HepG2 (cell line): ENCODE measurements at regions not wholly inside any gene's neighbourhood (a gene's known extent, or its start where the extent isn't known, plus 50 kb on each side); places are given as distances from the start of the nearest gene placed in this dataset.

ENCODE experiments used
- ATAC-seq: fragments of 200-7000 bp; cut with Tn5 transposase; 3 replicates; pipeline ENCODE4 v1.9.1; 2020; ENCODE audit warnings: mild to moderate bottlenecking, moderate library complexity
- BruUV-seq: library from RNA; stranded (reverse); fragments of 400-500 nt; replicated peaks from 2 replicates; lab custom pipeline; 2021; lab: Mats Ljungman, UMichigan
- CTCF ChIA-PET: fragments of 300-600 bp; formaldehyde crosslinking; extraction: SDS; loops from one replicate; lab custom pipeline; 2021; ENCODE audit warnings: low total read pairs, inconsistent platforms, low intra/inter-chr PET ratio; lab: Yijun Ruan, JAX
- POLR2A ChIA-PET: fragments of 350-600 bp; sonication (Branson Sonifier 250); formaldehyde crosslinking; loops from one replicate; lab custom pipeline; 2020; ENCODE audit warnings: antibody characterized with exemption, inconsistent platforms; lab: Yijun Ruan, JAX
- DNase-seq: peaks from one replicate; pipeline ENCODE4 v3.0.0-alpha.2; 2015; ENCODE audit warnings: low spot score
- FAIRE-seq: peaks from 3 replicates; lab custom pipeline; 2011; peaks lifted over from hg19 to GRCh38; lab: Jason Lieb, UNC
- H2AFZ ChIP-seq: one replicate; pipeline ENCODE4 v1.6.1; 2011; ENCODE audit warnings: low read length, inconsistent platforms
- H3K27ac ChIP-seq: fragments of 300-600 bp; 3 replicates; pipeline ENCODE4 v1.8.0; 2011; ENCODE audit warnings: mixed run types, mild to moderate bottlenecking, mixed read lengths, low read length, inconsistent platforms; ENCODE audit not compliant: insufficient read depth; ENCODE audit errors: extremely low read length
- H3K27me3 ChIP-seq, 2 experiments: fragments of 200-600 bp in 1 of 2; 2 replicates in 1 of 2; 3 replicates in 1 of 2; pipeline versions ENCODE4 v1.6.0 to v1.8.0; 2011; ENCODE audit warnings: low read length in 2 of 2, mild to moderate bottlenecking in 2 of 2, moderate library complexity in 2 of 2, inconsistent platforms in 1 of 2; ENCODE audit not compliant: insufficient read depth in 2 of 2, control insufficient read depth in 1 of 2
- H3K36me3 ChIP-seq, 2 experiments: fragments of 200-600 bp in 1 of 2; replicated peaks in 1 of 2; 2 replicates in 1 of 2; 3 replicates in 1 of 2; pipeline versions ENCODE4 v1.5.1 to v1.8.0; 2011; ENCODE audit warnings: low read length in 2 of 2, inconsistent platforms in 1 of 2; ENCODE audit not compliant: insufficient read depth in 2 of 2, control insufficient read depth in 1 of 2
- H3K4me1 ChIP-seq: 2 replicates; pipeline ENCODE4 v1.5.1; 2012; ENCODE audit warnings: low read length, inconsistent platforms; ENCODE audit not compliant: insufficient read depth
- H3K4me2 ChIP-seq: 2 replicates; pipeline ENCODE4 v1.6.0; 2011; ENCODE audit warnings: low read depth, low read length, inconsistent platforms
- H3K4me3 ChIP-seq, 3 experiments: fragments of 200-600 bp in 1 of 3; sonication (generic), shearing (Covaris generic) in 1 of 3; replicated peaks in 1 of 3; 2 replicates each; pipeline ENCODE4 v1.5.1; 2011 to 2016; ENCODE audit warnings: low read length in 3 of 3, inconsistent platforms in 2 of 3, low read depth in 2 of 3, mild to moderate bottlenecking in 2 of 3, control low read depth in 1 of 3, mixed read lengths in 1 of 3; ENCODE audit not compliant: insufficient read depth in 1 of 3
- H3K79me2 ChIP-seq: one replicate; pipeline ENCODE4 v1.6.1; 2011; ENCODE audit warnings: low read length, inconsistent platforms; ENCODE audit not compliant: insufficient read depth
- H3K9ac ChIP-seq: 2 replicates; pipeline ENCODE4 v1.6.0; 2011; ENCODE audit warnings: mild to moderate bottlenecking, low read depth, low read length, inconsistent platforms; ENCODE audit not compliant: insufficient read depth
- H3K9me3 ChIP-seq: 2 replicates; pipeline ENCODE4 v1.5.1; 2012; ENCODE audit warnings: mild to moderate bottlenecking, low read length
- H4K20me1 ChIP-seq: 2 replicates; pipeline ENCODE4 v1.6.0; 2011; ENCODE audit warnings: inconsistent platforms, mild to moderate bottlenecking, low read length, moderate library complexity; ENCODE audit not compliant: insufficient read depth
- EHMT2 ChIP-seq: fragments of 200-600 bp; sonication (generic); IDR thresholded peaks from 2 replicates; pipeline ENCODE4 v1.7.0; 2017; ENCODE audit warnings: antibody characterized with exemption, low read depth, low read length, borderline replicate concordance
- NFIB ChIP-seq: sonication (generic); formaldehyde crosslinking; IDR thresholded peaks from 2 replicates; pipeline ENCODE4 v1.9.0; 2021; ENCODE audit warnings: missing genetic modification reagents, mild to moderate bottlenecking, borderline replicate concordance
- NR2F1 ChIP-seq, 2 experiments: fragments of 450-650 bp in 1 of 2; formaldehyde crosslinking in 1 of 2; IDR thresholded peaks; 2 replicates each; pipeline versions ENCODE4 v1.5.0 to v1.6.1; 2016 to 2020; ENCODE audit warnings: mild to moderate bottlenecking in 1 of 2, missing compliant biosample characterization in 1 of 2, missing genetic modification reagents in 1 of 2, moderate library complexity in 1 of 2
- ZBTB46 ChIP-seq: sonication (generic); formaldehyde crosslinking; IDR thresholded peaks from 2 replicates; pipeline ENCODE4 v1.4.0; 2020; ENCODE audit warnings: mild to moderate bottlenecking, missing genetic modification reagents, borderline replicate concordance
- ZBTB7B ChIP-seq: sonication (generic); formaldehyde crosslinking; IDR thresholded peaks from 2 replicates; pipeline ENCODE4 v1.4.0; 2020; ENCODE audit warnings: missing genetic modification reagents
- ZNF121 ChIP-seq: sonication (generic); formaldehyde crosslinking; IDR thresholded peaks from 2 replicates; pipeline ENCODE4 v1.5.0; 2020; ENCODE audit warnings: mild to moderate bottlenecking, missing genetic modification reagents
- ZNF224 ChIP-seq: sonication (generic); formaldehyde crosslinking; IDR thresholded peaks from 2 replicates; pipeline ENCODE4 v1.5.0; 2020; ENCODE audit warnings: mild to moderate bottlenecking, missing genetic modification reagents
- ZNF256 ChIP-seq: sonication (generic); formaldehyde crosslinking; conservative IDR thresholded peaks from 2 replicates; pipeline ENCODE4 v1.4.0; 2020; ENCODE audit warnings: missing genetic modification reagents
- ZNF883 ChIP-seq: sonication (generic); formaldehyde crosslinking; IDR thresholded peaks from 2 replicates; pipeline ENCODE4 v1.5.1; 2020; ENCODE audit warnings: mild to moderate bottlenecking, missing genetic modification reagents; ENCODE audit errors: not compliant biosample characterization
- ZNF891 ChIP-seq: sonication (generic); formaldehyde crosslinking; IDR thresholded peaks from 2 replicates; pipeline ENCODE4 v1.5.0; 2020; ENCODE audit warnings: mild to moderate bottlenecking, missing genetic modification reagents
- WGBS: methylation state at CpG from one replicate; pipeline ENCODE4 v1.1.6; 2017; ENCODE audit warnings: low lambda C conversion rate; 5-methylcytosine and 5-hydroxymethylcytosine counted together
- in situ Hi-C: cut with HindIII; loops from 2 replicates; pipeline ENCODE4 v1.10.0; 2017; ENCODE audit warnings: low pct_unique_long_range_greater_than_20kb; ENCODE audit not compliant: extremely low pct_ligation_motif_present
- intact Hi-C: fragments of 100-400 bp; cut with micrococcal nuclease; formaldehyde crosslinking; loops from one replicate; pipeline ENCODE4 v1.10.0; 2022; ENCODE audit not compliant: unreplicated experiment
- TF ChIP-seq, protein P1 (sequence below): sonication (generic); formaldehyde crosslinking; IDR thresholded peaks from 2 replicates; pipeline ENCODE4 v1.8.0; 2022; ENCODE audit warnings: mild to moderate bottlenecking, missing genetic modification reagents, moderate library complexity

DNA sequence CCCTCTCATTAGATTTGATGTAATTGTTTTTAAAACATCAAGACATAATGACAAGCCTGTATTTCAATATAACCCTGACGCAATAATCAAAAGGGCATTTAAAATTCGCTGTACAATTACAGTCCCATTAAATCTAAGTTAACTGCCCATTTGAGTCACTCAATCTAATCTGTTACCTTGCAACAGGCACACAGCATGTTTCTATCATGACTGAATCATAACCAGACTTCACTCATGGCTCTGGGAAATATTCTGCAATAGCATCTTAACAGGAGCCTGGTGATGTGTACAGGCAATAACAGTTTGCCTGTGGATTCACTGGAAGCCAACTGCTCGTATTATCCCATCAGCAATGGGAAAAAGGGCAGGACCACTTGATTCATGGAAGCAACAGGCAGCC is 142.3 kb upstream of the NCKAP5 start:
- no peaks in the 10 kb centered on the region for H3K27me3 ChIP-seq
- peaks cover 8% of the 10 kb centered on the region for H3K9me3 ChIP-seq
- DNase-seq, result no peak
- no peak for FAIRE-seq
- H3K4me3 ChIP-seq, result no peak overlapping the region
- no peaks in the 10 kb centered on the region for H3K79me2 ChIP-seq
- no peaks in the 10 kb centered on the region for H3K36me3 ChIP-seq
- intact Hi-C loops (no loop called here), in situ Hi-C loops (no loop called here)
- H3K27ac ChIP-seq, result no peak overlapping the region
- no peaks in the 10 kb centered on the region for H3K4me1 ChIP-seq
- H3K9ac ChIP-seq, result no peak overlapping the region
- ChIA-PET CTCF (no interaction called here), POLR2A (no interaction called here)
- no peak for TF ChIP-seq EHMT2
- no peak for TF ChIP-seq ZNF224
- TF ChIP-seq ZBTB7B (CRISPR knock-in tag), result no peak
- no peak for TF ChIP-seq ZNF121 (CRISPR knock-in tag)
- no peak for TF ChIP-seq ZBTB46
- TF ChIP-seq NR2F1 (CRISPR knock-in tag; IDR thresholded peaks at IDR 0.05), result no peak
- TF ChIP-seq ZNF883, result no peak
- TF ChIP-seq NFIB (CRISPR knock-in tag), result no peak
- TF ChIP-seq, protein P1, sequence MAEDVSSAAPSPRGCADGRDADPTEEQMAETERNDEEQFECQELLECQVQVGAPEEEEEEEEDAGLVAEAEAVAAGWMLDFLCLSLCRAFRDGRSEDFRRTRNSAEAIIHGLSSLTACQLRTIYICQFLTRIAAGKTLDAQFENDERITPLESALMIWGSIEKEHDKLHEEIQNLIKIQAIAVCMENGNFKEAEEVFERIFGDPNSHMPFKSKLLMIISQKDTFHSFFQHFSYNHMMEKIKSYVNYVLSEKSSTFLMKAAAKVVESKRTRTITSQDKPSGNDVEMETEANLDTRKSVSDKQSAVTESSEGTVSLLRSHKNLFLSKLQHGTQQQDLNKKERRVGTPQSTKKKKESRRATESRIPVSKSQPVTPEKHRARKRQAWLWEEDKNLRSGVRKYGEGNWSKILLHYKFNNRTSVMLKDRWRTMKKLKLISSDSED (CRISPR knock-in tag), result no peak
- no peak for TF ChIP-seq ZNF891 (CRISPR knock-in tag)
- no peak for TF ChIP-seq ZNF256 (CRISPR knock-in tag)
- H4K20me1 ChIP-seq, result no peaks in the 10 kb centered on the region
- no peak overlapping the region for H2AFZ ChIP-seq
- no TSS peak for BruUV-seq
- WGBS, result 15% methylated on average over 3 of the region's 3 CpGs
- no peak overlapping the region for H3K4me2 ChIP-seq
- no peak for ATAC-seq
